ENCODE measurements at regions not wholly inside any gene's neighbourhood (a gene's known extent, or its start where the extent isn't known, plus 50 kb on each side); places are given as distances from the start of the nearest gene placed in this dataset.

GRCh38 chr5:78720227-78720985 lies 71.8 kb upstream of the LHFPL2 start:
- TF ChIP-seq EP300 (IDR thresholded peaks at IDR 0.05): no peak
- TF ChIP-seq POLR2AphosphoS5 (IDR thresholded peaks at IDR 0.05): no peak
- no peak for TF ChIP-seq CTCF (IDR thresholded peaks at IDR 0.05)
- no peak for TF ChIP-seq POLR2A (IDR thresholded peaks at IDR 0.05)

Data from stomach (tissue), 4 donors.